Osteoblast (primary cell): ENCODE measurements at regions not wholly inside any gene's neighbourhood (a gene's known extent, or its start where the extent isn't known, plus 50 kb on each side); places are given as distances from the start of the nearest gene placed in this dataset.

Experiments
- DNase-seq: peaks from one replicate; pipeline ENCODE4 v3.0.0; 2011; ENCODE audit warnings: low spot score, mixed read lengths; ENCODE audit not compliant: insufficient read length; ENCODE audit errors: missing footprints
- H2AFZ ChIP-seq: 2 replicates; pipeline ENCODE4 v1.6.0; 2011; ENCODE audit warnings: mild to moderate bottlenecking, low read length
- H3K27ac ChIP-seq: 2 replicates; pipeline ENCODE4 v1.5.1; 2011; ENCODE audit warnings: mild to moderate bottlenecking, low read depth, low read length, moderate library complexity
- H3K27me3 ChIP-seq: 2 replicates; pipeline ENCODE4 v1.6.0; 2012; ENCODE audit warnings: mild to moderate bottlenecking, control low read depth, inconsistent platforms, low read length, moderate library complexity; ENCODE audit not compliant: insufficient read depth
- H3K36me3 ChIP-seq: 2 replicates; pipeline ENCODE4 v1.5.1; 2011; ENCODE audit warnings: mild to moderate bottlenecking, low read length, control low read depth, moderate library complexity; ENCODE audit not compliant: insufficient read depth
- H3K4me1 ChIP-seq: 2 replicates; pipeline ENCODE4 v1.5.1; 2011; ENCODE audit warnings: mild to moderate bottlenecking, low read length, control low read depth, moderate library complexity; ENCODE audit not compliant: insufficient read depth
- H3K4me2 ChIP-seq: 2 replicates; pipeline ENCODE4 v1.6.0; 2011; ENCODE audit warnings: mild to moderate bottlenecking, low read length; ENCODE audit not compliant: insufficient read depth
- H3K4me3 ChIP-seq: fragments of 200-600 bp; sonication (generic); 3 replicates; pipeline ENCODE4 v1.5.1; 2012; ENCODE audit warnings: mild to moderate bottlenecking, low read length, inconsistent platforms; ENCODE audit not compliant: insufficient read depth
- H3K79me2 ChIP-seq: 2 replicates; pipeline ENCODE4 v1.6.0; 2012; ENCODE audit warnings: mild to moderate bottlenecking, low read length, control low read depth, inconsistent platforms; ENCODE audit not compliant: insufficient read depth
- H3K9me3 ChIP-seq: 2 replicates; pipeline ENCODE4 v1.5.1; 2011; ENCODE audit warnings: low read depth, low read length, control low read depth
- H4K20me1 ChIP-seq: 2 replicates; pipeline ENCODE4 v1.6.0; 2012; ENCODE audit warnings: mild to moderate bottlenecking, low read length, control low read depth; ENCODE audit not compliant: insufficient read depth
- CTCF ChIP-seq: IDR thresholded peaks from 2 replicates; pipeline ENCODE4 v1.5.1; 2011; ENCODE audit warnings: mild to moderate bottlenecking, low read depth, low read length, moderate library complexity; ENCODE audit errors: extremely low read depth

- Histone ChIP-seq H3K4me3 (no peak overlapping the region), H2AFZ (no peak overlapping the region), H3K4me2 (no peak overlapping the region), H4K20me1 (no peaks in the 10 kb centered on the region), H3K36me3 (no peaks in the 10 kb centered on the region), H3K79me2 (no peaks in the 10 kb centered on the region), H3K4me1 (no peaks in the 10 kb centered on the region), H3K9me3 (no peaks in the 10 kb centered on the region), H3K27ac (no peak overlapping the region), H3K27me3 (no peaks in the 10 kb centered on the region)
- TF ChIP-seq CTCF, result no peak
- no peak for DNase-seq
Measured at GRCh38 chr22:34356481-34356880, 436.2 kb upstream of the LARGE1 start.

GRCh38 chr22:34370711-34371110 is 450.4 kb upstream of the LARGE1 start:
- Histone ChIP-seq H3K79me2 (no peaks in the 10 kb centered on the region), H3K4me2 (no peak overlapping the region), H3K4me1 (no peaks in the 10 kb centered on the region), H4K20me1 (no peaks in the 10 kb centered on the region), H3K27ac (no peak overlapping the region), H3K9me3 (no peaks in the 10 kb centered on the region), H3K36me3 (no peaks in the 10 kb centered on the region), H3K4me3 (no peak overlapping the region), H2AFZ (no peak overlapping the region), H3K27me3 (no peaks in the 10 kb centered on the region)
- TF ChIP-seq CTCF, result no peak
- DNase-seq, result no peak

- no peak overlapping the region for H3K4me3 ChIP-seq
- H3K27ac ChIP-seq, result no peak overlapping the region
- H3K27me3 ChIP-seq, result no peaks in the 10 kb centered on the region
- H3K4me1 ChIP-seq, result no peaks in the 10 kb centered on the region
- DNase-seq, result no peak
- no peaks in the 10 kb centered on the region for H3K36me3 ChIP-seq
- H2AFZ ChIP-seq, result no peak overlapping the region
- no peak for TF ChIP-seq CTCF
- no peaks in the 10 kb centered on the region for H3K79me2 ChIP-seq
- H3K9me3 ChIP-seq, result no peaks in the 10 kb centered on the region
- no peaks in the 10 kb centered on the region for H4K20me1 ChIP-seq
- no peak overlapping the region for H3K4me2 ChIP-seq
Measured at GRCh38 chr22:34379825-34380224, 459.5 kb upstream of the LARGE1 start.

GRCh38 chr22:34380532-34380931 is 460.3 kb upstream of the LARGE1 start:
- no peak for DNase-seq

More at GRCh38 chr22:34380532-34380931, 460.3 kb upstream of the LARGE1 start:
- H3K27ac ChIP-seq, result no peak overlapping the region
- no peak overlapping the region for H3K4me2 ChIP-seq
- H3K79me2 ChIP-seq, result no peaks in the 10 kb centered on the region
- H3K36me3 ChIP-seq, result no peaks in the 10 kb centered on the region
- H3K4me1 ChIP-seq, result no peaks in the 10 kb centered on the region
- H4K20me1 ChIP-seq, result no peaks in the 10 kb centered on the region
- H2AFZ ChIP-seq, result no peak overlapping the region
- H3K27me3 ChIP-seq, result no peaks in the 10 kb centered on the region
- no peak for TF ChIP-seq CTCF
- no peak overlapping the region for H3K4me3 ChIP-seq
- H3K9me3 ChIP-seq, result no peaks in the 10 kb centered on the region
